ENCODE measurements at regions not wholly inside any gene's neighbourhood (a gene's known extent, or its start where the extent isn't known, plus 50 kb on each side); places are given as distances from the start of the nearest gene placed in this dataset.

GRCh38 chr2:19471491-19471890, 113.1 kb upstream of the OSR1 start:
- TF ChIP-seq GATA3 (IDR thresholded peaks at IDR 0.05; ENCODE audit: low read depth, low read length) (no peak), GATA2 (IDR thresholded peaks at IDR 0.05; ENCODE audit: low read depth, low read length) (no peak)
